ENCODE measurements at regions not wholly inside any gene's neighbourhood (a gene's known extent, or its start where the extent isn't known, plus 50 kb on each side); places are given as distances from the start of the nearest gene placed in this dataset.

DNA sequence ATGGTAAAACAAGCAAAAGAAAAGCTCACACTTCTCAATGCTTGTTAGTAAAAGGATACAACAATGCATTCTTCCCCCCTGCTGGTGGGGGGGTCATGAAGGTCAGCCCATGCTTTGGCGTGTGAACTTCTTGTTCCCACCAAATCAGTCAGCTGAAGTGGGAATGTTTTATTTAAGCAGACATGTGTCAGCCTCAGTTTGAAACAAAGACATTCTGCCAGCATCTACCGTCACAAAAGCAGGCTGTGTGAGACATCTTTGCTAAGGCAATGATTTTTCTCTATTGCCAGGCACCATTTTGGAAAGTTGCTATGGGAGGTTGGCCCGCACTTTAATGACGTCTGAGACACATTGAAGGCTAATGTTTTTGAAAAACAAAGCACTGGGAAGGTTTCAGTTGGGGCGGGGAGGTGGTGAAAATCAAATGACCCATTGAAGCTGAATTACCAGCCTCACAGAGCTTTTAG is 206.6 kb downstream of the TLE3 start:
- no peak for DNase-seq (ENCODE audit: low read depth in 2 of 2)

DNA sequence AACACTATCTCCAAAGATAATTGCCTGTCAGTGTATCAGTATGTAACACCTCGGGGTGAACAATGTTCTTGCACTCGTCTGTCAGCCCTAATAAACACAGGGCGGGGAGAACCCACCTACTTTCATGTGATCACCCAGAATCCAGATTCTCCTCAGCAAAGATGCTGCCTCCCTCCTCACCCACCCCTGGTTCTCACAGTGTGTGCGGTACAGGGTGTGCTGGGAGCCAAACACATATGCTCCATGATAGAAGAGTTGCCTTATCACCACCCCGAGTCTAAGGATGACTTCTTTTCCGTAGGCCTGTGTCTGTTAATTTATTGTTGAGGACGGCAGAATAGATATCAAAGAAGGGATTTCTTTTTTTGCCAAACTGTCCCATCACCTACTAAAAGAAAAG is 206.1 kb downstream of the TLE3 start:
- no peak for DNase-seq (ENCODE audit: low read depth in 2 of 2)

DNA sequence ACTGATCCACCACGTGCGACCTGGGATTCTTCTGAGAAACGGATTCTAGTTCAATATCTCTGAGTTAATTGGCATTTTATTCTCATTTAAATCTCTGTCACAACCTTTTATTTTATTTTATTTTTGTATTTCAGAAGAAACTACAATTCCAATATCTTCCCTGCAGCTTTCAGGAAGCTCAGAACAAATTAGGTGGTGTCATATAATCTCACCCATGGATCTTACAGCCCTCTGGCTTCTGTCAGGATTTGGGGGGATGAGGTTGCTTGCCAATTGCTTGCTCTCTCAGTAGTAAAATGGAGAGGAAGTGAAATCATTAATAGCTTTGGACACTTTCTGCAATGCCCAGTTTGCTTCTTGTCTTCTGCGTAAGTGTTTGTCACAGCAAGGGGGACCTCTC is 205.4 kb downstream of the TLE3 start:
- DNase-seq (ENCODE audit: low read depth in 2 of 2): no peak

DNA sequence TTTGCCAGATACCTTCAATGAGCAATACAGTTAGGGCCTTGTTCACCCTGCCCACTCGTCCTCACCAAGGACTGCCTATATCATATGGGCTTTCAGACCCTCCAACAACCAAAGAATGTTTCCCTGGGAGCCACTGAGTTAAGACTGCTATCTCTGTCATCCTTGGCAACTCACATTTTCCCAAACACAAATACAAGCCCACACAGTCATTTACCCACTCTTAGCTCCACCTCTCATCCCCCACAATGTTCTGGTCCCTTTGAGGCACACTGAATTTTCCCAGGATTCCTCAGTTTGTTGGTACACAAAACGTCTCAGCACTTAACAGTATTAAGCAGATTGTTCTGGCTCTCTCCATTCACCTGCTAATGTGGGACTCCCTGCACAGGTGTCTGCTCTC is 204.6 kb downstream of the TLE3 start:
- no peak for DNase-seq (ENCODE audit: low read depth in 2 of 2)

DNA sequence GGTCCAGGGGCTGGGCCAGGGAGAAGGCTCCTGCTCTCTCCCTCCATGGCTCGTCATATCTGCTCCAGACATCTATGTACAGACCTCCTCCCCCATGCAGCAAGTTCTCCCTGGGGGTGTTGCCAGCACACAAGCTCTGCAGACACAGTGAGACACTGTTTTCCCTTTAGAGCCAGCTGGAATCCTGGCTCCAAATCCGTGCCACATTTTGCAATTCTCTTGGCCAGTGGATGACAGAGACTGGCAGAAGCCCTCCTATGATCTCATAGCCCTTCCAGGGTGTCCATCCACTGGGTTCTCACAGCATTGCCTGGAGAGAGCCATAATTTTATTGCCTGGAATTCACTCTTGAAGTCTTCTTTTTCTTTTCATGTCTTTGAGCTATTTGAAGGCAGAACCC is 203.9 kb downstream of the TLE3 start:
- DNase-seq (ENCODE audit: low read depth in 2 of 2): no peak

DNA sequence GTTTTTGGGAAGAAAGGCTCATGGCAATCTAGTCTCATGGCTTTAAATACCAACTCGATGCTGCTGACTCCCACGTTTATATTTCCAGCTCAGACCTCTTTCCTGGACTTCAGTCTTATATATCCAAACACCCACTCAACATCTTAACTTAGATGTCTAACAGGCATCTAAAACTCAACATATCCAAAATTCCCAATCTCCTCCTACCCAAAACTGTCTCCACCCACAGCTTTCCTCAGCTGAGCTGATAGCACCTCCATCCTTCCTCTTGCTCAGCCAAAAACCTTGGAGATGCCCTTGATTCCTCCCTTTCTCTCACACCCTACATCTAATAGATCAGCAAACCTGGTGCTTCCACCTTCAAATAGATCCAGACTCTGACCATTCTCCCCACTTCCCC is 202.5 kb downstream of the TLE3 start:
- no peak for DNase-seq (ENCODE audit: low read depth in 2 of 2)

DNA sequence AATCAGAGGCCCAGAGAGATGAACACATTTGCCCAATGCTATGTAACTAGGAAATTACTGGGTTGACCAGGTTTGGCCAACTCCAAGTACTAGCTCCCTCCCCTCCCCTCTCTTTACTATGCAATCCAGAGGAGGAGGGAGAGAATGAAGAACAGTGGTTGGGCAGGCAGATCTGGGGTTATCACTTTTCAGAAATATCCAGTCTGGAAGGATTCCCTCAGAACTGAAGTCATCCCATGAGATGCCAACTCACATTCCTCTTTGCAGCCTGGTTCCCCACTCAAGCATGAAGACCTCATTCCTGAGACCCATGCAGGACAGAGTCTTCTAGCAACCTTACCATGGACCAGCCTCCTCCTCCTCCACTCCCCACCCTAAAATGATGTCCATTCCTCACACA is 201.1 kb downstream of the TLE3 start:
- no peak for DNase-seq (ENCODE audit: low read depth in 2 of 2)

DNA sequence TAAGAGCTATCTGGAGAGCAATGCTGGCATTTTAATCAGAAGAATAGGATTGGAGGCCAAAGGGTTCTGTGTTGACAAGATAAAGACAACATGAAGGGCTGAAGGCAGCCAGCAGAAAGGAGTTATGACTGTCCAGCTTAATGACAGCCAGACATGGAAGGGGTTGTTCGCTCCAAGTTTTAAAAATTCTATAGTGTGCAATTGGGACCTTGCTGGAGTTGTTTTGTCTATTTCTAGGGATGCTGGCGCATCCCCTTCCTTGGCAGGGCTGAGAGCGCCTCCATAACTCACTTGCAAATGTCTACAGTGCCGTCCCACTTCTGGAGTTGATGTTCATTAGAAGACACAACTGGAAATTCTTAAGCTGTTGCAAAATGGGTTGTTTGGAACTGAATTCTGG is 200.7 kb downstream of the TLE3 start:
- DNase-seq (ENCODE audit: low read depth in 2 of 2): no peak

DNA sequence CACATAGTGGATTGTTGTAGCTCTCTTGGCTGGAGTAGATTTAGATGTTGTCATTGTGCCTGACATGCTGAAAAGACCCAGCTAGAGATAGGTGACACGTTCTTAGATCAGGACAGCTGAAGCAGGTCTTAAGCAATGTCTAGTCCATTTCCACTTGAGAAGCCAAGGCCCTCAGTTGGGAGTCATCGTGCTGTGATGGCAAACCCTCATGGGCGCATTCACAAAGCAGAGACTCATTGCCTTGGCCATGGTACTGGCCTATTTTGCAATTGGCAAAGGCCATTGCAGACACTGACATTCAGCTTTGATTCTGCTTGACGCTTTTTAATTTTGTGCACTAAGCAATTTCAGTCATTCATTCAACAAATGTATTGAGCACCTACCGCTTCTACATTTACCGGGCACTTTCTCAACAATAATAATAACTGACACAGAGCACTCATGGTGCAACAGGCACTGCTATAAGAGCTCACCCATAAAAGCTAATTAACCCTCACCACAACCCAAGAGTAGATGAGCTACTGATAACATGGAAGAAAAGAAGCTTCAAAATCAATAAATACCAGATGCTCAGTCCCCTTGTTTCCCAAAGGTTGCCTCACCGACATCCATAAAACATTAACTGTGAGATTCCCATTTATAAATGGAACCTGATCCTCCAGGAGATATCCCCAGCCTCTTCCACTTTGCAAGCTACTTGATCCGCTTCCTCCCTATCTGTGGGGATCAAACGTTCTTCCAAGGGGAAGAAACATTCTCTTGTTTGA is 200.1 kb downstream of the TLE3 start:
- no peak for DNase-seq (ENCODE audit: low read depth in 2 of 2)

DNA sequence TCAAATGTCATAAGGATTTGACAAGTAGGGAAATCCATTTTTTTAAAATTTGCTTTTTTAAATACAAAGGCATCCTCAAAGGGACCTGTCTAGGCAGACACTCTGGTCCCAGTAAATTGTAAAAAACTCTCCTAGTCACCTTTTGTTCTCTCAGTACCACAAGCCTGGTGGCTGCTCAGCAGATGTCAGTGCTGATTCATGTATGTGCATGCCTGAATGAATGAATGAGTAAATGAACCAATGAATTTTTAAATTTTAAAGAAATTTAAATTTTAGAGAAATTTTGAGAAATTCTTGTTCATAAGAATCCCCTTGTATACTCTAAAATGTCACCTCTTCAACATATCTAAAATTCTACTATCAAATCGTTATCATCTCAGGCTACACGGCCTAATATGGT is 199.5 kb downstream of the TLE3 start:
- DNase-seq (ENCODE audit: low read depth in 2 of 2): no peak

DNA sequence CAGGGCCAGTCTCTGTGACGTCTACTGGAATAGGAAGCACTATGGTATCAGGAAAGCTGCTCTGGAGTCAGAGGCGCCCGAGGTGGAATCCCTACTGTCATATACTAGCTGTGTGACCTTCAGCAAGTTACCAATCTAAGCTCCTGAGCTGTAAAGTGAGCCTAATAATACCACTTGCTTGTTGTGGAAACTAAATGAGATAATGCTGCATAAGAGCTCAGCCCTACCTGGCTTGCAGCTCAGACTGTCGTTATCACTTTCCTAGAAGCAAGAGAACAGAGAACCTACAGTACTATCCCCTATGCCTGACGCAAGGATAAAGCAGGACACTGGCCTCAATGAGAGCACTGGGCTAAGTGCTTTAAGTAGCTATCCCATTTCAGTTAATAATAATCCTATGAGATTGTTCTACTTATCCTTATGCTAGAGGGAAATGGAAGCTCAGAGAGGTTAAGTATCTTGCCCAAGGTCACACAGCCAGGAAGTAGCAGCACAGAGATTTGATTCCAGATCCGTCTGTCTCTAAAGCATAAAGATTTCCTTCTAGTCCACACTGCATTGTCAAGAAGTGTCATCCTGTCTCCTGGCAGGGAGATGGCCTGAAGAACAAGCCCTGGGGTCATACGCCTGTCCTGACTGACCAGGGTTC is 195.2 kb downstream of the TLE3 start:
- DNase-seq (ENCODE audit: low read depth in 2 of 2): no peak

DNA sequence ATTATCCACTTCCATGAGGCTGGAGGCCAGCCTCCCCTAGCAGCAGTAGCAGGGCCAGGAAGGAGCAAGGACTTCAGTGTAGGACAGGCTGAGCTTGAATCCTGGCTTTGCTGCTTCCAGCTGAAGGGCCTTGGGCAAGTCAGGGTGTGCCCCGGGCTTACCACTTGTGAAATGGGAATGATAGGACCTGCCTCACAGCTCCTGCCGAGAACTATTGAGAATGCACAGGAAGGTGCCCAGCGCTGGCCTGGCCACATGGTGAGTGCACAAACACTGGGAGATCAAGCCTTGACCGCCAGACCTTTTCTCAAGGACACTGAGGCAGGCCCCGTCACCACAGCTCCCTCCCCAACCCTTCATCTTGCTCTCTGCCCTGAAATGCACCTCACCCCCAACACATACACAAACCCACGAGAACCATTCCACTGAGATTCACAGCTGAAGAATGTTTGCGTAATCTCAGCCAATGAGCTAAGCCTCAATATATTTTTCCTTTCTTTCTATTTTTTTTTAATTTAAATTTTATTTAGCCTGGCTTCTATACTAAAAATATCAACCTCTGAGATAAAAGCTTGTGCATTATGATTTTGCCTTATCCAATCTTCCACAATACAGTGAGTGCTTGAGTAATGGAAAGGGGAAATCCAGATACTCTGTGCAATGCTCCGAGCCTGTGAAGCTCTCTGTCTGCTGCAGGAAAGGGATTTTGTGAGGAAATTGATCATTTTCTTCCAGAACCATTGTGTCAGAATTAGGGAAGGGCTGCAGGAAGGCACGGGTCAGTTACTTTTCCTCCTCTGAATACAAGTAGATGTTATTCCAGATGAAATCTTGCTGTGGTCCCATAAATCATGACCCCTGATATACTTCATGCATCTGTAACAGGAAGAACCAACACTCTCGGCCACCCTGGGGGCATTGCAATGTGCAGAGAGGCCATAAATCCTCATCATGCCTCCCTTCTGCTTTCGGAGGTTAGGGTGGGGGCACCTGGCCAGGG is 193.9 kb downstream of the TLE3 start:
- no peak for DNase-seq (ENCODE audit: low read depth in 2 of 2)

DNA sequence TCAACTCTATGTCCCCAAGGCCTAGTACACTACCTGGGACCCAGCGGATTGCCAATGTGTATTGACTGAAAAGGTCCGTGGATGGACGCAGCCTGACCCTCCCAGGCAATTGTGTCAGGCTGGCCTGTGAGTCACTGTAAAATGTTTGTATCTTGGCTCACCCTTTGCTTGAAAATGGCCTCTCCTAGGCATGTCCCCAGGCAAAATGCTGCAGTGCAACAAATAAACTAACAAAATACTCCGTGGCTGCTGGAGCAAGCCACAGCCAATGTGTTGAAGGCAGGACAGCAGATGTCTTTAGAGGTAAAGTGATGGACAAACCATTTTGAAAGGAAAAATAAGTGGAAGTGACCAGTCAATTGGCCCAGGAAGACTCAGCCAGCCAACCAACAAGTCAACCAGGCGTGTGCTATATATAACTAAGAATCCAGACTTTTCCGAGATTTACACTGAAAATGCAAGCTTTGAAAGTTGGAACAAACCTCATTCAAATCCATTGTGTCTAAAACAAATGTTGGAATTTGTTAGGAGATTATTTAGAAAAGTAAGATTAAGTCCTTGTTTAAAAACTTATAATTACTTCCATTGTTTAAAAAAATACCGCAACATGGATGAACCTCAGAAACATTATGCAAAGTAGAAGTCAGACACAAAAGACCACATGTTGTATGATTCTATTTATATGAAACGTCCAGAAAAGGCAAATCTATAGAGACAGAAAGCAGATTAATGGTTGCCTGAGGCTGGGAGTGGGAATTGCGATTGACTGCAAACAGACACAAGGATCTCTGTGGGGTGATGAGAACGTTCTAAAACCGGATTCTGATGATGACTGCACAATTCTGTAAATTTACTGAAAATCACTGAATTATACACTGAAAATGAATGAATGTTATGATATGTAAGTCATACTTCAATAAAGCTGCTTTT is 191.2 kb downstream of the TLE3 start:
- no peak for DNase-seq (ENCODE audit: low read depth in 2 of 2)

DNA sequence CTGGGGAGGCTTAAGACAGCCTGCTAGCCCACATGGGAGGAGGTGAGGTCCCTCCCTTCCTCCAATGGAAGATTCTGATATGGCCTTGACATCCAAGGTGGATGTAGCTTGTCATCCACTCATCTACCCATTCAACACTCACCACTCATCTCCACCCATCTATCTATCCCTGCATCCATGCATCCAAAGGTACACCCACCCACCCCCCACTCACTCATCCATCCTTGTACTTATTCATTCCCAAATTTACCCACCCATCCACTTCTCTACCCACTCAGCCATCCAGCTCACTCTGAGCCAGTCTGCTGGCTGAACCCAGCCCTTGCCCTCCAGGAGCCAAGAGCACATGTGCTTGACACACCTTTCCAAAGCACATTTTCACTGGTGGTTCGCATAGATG is 189.7 kb downstream of the TLE3 start:
- no peak for DNase-seq (ENCODE audit: low read depth in 2 of 2)

DNA sequence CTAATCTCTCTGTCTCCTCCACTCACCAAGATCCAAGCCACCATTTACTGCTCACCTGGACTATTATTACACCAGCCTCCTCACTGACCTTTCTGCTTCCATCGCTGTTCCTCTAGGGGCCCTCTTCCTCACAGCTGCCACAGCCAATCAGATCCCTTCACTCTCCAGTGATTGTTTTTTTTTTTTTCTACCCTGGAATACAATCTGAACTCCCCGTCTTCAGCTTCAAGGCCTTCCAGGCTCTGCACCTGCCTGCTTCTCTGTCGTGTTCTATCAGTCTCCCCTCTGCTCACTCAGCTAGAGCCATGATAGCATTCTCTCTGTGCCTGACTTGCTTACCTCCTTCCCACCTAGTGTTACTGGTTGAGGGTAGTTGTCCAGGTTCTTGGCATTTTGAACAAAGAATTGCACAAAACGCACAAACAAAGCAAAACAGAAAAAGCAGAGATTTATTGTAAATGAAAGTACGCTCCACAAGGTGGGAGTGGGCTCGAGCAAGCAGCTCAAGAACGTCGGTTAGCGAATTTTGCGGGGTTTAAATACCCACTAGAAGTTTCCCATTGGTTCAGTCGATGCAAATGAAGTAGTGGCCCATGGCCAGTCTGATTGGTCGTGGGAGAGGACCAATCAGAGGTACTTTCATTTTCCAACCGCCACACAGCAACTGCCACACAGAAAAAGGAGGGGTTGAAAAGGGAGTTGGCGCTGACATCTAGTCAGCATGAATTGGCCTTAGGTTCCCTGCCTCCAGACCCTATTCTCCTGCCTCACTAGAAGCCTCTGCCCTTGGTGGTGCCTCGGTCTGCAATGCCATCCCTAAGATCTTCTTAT is 188.9 kb downstream of the TLE3 start:
- no peak for DNase-seq (ENCODE audit: low read depth in 2 of 2)

DNA sequence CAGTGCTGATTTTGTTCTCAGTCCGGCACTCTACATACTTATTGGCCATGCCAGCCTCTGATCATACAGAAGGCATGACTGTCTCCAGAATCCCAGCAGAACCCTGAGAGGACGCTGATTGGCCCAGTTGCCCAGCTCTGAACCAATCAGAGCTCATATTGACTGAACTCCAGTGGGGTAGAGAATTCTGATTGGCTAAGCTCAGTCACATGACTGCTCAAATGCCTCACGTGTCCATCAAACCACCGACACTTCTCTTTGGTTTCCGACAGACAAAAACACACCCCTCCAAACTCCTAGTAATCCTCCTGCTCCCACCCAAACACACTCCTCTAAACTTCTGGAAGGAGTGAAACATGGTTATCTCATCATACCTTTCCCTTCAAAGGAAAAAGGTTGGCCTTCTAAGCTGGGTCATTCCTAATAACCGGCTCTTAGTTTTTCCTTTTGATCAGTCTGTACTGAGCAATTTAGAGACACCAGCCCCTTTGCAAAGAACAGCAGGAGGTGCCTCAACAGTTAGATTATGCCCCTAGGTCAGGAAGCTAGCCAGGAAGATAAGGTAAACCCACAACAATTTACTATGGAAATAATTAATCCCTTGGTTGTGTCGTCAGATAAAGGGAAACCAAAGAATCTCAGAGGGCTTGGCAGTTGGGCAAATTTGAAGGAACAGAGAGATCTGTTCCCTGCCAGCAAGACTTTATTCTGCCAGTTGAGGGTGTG is 187.8 kb downstream of the TLE3 start:
- no peak for DNase-seq (ENCODE audit: low read depth in 2 of 2)

DNA sequence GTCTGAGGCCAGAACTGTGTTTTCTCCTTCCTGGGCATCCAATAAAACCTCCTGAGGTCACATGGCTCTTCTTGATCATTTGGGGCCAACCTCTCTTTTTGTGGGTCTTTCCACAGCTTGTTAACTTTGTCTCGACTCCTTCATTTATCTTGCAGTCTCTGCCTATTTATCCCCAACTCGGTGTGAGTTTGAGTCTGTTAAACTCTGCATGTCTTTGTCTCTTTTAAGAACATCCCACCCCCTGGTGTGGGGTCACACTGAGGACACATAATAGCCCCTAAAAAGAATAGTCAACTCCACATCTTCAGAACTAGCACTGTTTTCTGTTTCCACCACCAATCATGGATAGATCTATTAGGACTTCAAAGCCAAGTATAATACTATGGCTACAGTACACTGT is 187.2 kb downstream of the TLE3 start:
- DNase-seq (ENCODE audit: low read depth in 2 of 2): no peak

DNA sequence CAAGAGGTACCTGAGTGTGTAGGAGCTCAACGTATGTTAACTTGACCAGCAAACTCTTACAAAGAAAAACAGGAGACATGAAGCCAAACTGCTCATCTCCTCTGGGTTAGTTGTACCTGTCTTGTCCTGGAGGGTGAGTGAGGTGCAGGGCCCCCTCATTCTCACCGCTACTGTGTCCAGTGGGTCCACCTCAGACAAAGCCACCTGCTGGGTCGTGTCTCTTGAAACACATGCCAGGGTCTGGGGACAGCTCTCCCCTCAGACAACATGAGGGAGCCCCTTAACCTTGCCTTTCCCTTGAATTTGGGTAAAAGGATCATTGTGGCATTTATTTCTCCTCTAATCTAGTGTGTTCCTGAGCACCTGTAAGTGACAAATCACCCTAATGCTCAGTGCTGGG is 185.6 kb downstream of the TLE3 start:
- no peak for DNase-seq (ENCODE audit: low read depth in 2 of 2)

DNA sequence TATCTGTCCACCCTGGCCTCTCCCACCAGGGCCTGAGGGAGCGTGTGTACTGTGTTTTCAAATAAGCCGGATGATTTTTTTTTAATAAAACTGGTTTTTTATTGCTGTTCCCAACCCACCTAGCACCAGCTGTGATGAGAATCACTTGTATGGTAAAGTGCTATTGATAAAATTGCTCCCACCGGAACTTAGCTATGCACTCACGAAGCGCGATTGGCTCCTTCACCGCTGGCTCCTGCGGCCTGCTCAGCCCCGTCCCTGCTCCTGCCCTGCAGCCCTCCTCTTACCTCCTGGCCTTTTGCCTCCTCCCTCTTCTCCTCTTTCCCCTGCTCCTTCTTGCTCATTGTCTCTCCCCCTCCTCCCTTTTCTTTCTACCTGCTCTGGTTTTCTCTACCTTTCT is 183.7 kb downstream of the TLE3 start:
- no peak for DNase-seq (ENCODE audit: low read depth in 2 of 2)

DNA sequence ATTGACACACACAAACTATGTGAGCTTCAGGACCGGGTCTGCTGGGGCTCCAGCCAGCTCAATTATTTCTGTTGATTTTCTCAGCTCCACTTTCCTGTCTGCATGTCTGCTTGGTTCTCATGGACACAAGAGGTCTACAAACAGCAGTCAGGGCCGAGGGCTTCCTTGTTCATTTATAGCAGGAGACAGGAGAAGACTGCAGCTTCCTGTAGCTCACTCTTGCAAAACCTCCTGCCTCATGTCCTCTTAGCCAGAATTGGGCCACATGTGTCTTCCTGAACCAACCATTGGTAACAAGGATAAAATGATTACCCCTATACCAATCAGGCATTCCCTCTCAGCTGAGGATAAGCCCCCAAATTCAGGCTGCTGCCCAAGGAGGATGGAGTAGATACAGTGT is 182.8 kb downstream of the TLE3 start:
- no peak for DNase-seq (ENCODE audit: low read depth in 2 of 2)

Data from stimulated activated CD4-positive, alpha-beta T cell treated with anti-CD3 and anti-CD28 coated beads, Interleukin-4, amount 100 ng/mL, for 48 hours (primary cell).